ENCODE measurements at regions not wholly inside any gene's neighbourhood (a gene's known extent, or its start where the extent isn't known, plus 50 kb on each side); places are given as distances from the start of the nearest gene placed in this dataset.
A peak's percentile ranks its signal among the peaks of the same experiment; 100 is the strongest.
"Not testable (repeated sequence)": the region's sequence is repeated elsewhere in the genome, so short reads cannot be mapped to it uniquely, and the experiment has no call there.

DNA sequence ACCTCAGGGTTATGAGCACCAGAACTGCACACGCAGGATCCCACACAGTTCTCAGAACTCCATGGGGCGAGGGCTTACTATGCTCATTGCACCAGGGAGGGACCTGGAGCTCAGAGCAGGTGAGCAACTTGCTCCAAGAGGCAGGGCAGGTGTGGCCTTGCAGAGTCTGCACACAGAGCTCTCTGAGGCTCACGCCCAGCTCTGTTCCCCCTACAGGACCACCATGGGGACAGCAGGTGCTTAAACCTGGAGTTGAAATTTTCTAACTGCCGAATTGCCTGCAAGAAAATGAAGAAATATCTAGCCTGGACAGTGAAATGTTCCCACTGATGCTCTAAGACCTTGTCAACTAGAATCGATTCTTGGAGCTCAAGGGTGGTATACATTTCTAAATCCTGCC, 49.9 kb upstream of the MSMB start:
- not testable (repeated sequence) for DNase-seq

- DNase-seq = no peak
These were observed 50.4 kb upstream of the MSMB start for GRCh38 chr10:46096446-46096845.

DNA sequence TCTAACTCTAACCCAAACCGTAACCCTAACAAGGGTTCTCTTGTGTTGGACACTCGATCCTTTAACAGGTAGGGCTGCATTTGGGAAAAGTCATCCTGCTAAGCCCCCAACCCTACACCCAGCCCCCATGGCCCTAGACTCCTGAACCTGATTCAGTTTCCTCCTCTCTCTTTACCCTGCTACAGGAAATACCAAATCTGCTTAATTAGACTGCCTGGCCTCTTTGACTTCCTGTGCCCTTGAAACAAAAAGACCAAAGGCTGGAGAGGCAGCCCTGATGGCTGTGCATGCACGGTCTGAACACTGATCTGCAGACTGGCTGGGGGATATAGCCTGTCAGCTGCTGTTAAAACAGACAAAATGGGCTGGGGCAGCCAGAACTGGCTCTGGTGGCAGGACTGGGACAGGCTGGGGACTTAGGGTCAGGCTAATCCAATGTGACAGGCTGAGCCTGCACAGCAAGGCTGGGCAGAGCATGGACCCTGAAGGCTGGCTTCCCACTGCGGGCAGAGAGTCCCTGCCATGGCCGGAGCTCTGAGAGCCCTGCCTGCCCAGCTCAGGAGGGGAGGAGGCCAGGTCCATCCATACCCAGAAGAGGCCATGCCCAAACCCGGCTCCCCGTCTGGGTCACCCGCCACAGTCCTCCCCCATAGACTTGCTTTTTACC, 51.0 kb upstream of the MSMB start:
- no peak for DNase-seq

DNA sequence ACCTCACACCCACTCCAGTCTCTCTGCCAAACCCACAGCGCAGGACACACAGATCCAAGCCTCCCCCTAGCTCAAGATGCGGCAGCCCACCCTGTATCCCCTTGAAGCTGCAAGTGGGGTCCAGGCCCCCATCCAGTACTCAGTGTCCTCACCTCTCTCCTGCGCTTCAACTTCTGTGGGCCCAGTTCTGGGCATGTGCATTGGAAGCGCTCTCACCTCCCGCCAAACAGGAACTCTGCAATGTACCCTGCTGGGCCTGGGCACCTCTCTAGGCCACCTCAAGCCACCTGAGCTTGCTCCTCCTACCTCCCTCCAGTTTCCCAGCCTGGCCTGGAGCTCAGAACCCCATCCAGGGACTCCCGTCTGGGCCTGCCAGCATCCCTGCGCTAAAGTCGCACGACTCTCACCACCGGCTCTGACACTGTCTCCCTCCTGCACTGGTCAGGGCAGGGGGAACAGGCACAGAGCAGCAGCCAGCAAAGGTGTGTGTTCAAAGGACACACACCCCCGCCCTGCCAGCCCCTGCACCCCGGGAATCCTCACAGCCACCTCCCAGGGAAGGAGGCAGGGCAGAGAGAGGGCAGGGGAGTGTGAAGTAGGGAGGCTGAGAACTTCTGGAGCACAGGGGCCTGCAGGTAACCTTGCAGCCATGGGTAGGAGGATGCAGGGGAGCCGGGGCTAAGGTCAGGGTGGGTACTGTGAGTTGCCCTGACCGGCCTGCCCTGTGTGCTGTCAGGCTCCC, 51.7 kb upstream of the MSMB start:
- DNase-seq = no peak

- DNase-seq = no peak
These were observed 52.3 kb upstream of the MSMB start for GRCh38 chr10:46098386-46098785.

- DNase-seq = not testable (repeated sequence)
These were observed 52.9 kb upstream of the MSMB start for GRCh38 chr10:46098925-46099324.

GRCh38 chr10:46104071-46104585, 58.1 kb upstream of the MSMB start:
- DNase-seq = no peak

DNA sequence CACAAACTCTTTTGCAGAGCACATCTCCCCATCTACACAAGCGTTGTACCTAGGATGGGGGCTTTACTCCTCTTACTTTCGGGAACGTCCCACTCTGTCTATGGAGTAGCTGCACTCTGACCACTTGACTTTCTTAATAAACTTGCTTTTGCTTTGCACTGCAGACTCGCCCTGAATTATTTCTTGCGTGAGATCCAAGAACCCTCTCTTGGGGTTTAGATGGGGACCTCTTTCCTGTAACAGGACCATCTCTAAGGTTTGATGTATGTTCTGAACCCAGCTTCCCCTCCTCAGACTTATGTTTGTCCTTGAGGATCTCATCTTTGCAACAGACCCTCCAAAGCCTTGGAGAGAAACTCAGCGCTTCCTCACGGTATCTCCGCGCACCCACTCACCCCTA, 59.3 kb upstream of the MSMB start:
- not testable (repeated sequence) for DNase-seq

DNA sequence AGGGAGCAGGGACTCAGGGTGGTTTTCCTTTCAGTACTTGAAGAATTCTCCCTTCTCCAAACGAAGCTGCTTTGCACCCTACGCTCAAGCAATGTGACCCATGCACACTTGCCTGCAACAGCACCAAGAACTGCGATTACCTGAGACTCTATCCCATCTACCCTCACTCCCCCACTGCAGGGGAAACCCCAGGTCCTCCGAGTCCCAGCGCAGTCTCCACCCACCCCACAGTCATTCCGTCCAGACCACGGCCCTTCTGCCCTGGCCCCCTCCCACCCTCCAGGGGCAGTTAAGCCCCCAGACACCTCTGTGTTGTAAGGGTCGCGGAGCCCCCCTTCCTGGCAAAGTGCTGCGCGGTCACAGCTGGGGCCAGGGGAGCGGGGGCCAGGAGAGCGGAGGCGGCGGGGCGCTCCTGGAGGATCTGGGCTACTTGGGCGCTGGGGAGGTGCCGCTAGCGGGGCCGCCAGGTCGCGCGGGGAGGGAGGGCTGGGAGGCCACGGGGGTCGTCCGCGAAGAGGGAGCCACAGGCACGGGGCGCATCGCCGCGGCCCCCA, 59.9 kb upstream of the MSMB start:
- not testable (repeated sequence) for DNase-seq

- peak; percentile 16 for DNase-seq
These were observed 60.6 kb upstream of the MSMB start for GRCh38 chr10:46106410-46107255.

GRCh38 chr10:46108158-46108499, 62.1 kb upstream of the MSMB start:
- DNase-seq = not testable (repeated sequence)

GRCh38 chr10:46154271-46154670, 108.2 kb upstream of the MSMB start:
- not testable (repeated sequence) for DNase-seq

- DNase-seq = not testable (repeated sequence)
These were observed 108.6 kb upstream of the MSMB start for GRCh38 chr10:46154683-46155082.

DNA sequence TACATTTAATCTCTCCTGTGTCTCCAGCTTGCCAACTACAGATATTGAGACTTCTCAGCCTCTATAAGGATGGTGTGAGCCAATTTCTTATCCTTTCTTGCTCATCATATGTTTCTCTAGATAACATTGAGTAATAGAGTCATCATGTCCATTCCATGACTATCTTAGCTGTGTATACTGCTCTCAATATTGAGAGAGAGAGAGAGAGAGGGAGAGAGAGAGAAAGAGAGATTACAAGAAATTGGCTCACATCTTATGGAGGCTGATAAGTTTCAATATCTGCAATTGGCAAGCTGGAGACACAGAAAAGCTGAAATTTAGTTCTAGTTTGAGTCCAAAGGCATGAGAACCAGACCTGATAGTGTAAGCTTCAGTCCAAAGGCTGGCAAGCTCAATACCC, 110.8 kb upstream of the MSMB start:
- not testable (repeated sequence) for DNase-seq

DNA sequence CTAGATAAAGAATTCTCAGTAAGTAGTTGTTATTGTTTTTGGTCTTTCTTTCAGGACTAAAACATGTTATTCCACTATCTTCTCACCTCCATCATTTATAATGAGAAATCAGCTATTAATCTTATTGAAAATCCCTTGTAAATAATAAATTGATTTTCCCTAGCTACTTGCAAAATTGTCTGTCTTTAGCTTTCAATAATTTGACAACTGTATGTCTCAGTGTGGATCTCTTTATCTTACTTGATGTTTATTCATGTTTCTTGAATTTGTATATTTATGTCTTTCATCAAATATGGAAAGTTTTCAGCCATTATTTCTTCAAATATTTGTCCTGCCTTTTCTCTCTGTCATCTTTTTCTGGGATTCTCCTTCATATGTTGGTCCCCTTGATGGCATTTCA, 117.1 kb upstream of the ANTXRL start:
- no peak for DNase-seq

GRCh38 chr10:46170789-46171188, 116.0 kb upstream of the ANTXRL start:
- no peak for DNase-seq

DNA sequence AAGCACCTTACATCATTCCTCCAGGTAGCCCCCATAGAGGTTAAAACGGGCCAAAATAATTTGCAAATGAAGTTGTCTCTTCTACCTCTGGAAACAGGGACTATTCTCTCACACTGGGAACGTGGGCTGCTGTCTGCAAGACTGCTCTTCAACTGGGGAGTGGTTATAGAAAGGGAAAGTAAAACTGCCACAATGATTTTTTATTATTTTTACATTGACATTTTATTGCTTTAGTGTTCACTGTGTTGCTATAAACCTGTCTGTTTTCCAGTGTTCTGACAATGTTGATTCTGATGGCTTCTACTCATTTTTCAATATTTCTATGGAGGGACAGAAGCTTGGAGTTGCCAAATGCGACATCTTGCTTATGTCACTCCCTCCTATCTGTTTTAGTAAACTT, 115.1 kb upstream of the ANTXRL start:
- no peak for DNase-seq

DNA sequence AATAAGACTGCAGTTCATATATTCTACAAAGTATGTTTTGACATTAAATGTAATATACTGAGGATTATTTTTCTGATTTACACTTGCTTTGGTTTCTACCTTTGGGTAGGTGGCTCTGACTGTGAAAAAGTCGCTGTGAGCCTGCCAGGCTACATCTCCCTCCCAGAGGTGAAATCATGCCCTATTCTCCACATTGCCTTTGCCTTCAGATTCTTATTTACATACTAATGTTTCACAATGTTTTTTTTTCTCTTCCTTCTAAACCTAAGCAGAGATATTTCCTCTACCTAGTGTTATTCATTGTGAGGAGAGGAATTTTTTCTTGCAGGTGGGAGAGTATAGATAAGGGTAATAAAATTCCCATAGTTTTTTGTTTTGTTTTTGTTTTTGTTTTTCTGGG, 111.5 kb upstream of the ANTXRL start:
- DNase-seq = no peak

GRCh38 chr10:46175831-46176230, 111.0 kb upstream of the ANTXRL start:
- DNase-seq = no peak

GRCh38 chr10:46187431-46187830, 99.4 kb upstream of the ANTXRL start:
- DNase-seq = not testable (repeated sequence)

DNA sequence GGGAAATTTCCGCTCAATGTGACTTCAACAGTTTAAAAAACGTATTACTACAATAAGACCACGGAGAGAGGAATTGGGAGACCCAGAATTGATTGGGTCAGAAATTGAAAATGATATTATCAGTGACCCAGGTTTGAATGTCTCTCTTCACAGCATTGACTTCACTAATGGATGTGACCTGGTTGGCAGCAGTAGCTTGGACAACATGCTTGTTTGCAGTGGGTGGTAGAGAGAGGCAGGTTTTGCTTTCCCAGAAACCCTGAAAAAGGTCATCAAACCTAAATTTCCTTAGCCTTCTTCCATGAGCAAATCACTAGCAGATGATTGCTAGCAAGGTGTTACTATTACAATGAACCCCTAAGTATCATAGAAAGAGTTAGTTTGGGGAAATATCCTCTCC, 89.7 kb upstream of the ANTXRL start:
- no peak for DNase-seq

DNA sequence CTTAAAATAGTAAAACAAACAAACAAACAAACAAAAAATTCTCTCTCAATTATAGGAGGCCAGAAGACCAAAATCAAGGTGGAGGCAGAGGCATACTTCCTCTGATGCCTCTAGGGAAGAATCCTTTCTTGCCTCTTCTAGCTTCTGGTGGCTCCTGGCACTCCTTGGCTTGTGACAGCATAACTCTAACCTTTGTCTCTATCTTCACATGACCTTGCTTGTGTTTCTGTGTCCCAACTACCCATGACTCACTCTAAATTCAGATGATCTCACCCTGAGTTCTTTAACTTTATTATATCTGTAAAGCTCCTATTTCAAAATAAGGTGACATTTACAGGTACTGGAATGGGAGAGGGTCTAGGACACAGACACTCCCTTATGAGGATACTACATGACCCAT, 88.3 kb upstream of the ANTXRL start:
- no peak for DNase-seq

DNA sequence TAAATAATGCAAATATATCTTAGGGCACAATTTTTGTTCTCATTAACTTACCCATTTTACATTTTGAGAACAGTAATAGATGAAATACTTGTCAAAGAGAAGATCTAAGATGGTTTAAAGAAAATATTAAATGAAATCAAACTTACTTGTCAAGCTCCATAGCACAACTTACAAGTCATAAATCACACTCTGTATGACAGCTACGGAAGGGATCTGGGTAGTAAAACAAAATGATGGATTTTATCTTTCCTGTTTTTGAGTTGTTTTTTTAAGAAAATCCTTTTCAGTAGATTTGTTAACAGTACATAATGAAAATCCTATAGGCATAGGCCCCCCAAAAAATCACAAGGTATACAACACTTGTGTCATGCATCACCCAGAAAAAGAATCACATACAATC, 84.4 kb upstream of the ANTXRL start:
- DNase-seq = not testable (repeated sequence)

All from effector CD8-positive, alpha-beta T cell (primary cell).